ENCODE measurements at regions not wholly inside any gene's neighbourhood (a gene's known extent, or its start where the extent isn't known, plus 50 kb on each side); places are given as distances from the start of the nearest gene placed in this dataset.

DNA sequence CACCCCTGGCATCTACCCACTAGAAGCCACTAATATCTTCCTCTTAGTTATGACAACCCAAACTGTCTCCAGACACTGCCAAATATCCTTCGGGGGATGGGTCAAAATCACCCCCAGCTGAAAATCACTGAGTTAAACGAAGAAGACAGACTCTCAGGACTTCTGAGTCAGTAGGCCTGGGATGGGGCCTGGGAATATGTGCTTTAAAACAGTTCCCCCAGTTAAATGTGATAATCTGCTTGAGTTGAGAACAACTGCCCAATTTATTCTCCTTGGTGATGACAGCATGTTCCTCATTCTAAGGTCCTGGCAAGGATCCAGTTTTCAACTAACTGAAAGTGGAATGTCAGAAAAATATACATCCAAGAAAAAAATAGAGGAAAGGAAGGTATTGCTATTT, 52.4 kb downstream of the CBLL2 start:
- TF ChIP-seq, protein P1, sequence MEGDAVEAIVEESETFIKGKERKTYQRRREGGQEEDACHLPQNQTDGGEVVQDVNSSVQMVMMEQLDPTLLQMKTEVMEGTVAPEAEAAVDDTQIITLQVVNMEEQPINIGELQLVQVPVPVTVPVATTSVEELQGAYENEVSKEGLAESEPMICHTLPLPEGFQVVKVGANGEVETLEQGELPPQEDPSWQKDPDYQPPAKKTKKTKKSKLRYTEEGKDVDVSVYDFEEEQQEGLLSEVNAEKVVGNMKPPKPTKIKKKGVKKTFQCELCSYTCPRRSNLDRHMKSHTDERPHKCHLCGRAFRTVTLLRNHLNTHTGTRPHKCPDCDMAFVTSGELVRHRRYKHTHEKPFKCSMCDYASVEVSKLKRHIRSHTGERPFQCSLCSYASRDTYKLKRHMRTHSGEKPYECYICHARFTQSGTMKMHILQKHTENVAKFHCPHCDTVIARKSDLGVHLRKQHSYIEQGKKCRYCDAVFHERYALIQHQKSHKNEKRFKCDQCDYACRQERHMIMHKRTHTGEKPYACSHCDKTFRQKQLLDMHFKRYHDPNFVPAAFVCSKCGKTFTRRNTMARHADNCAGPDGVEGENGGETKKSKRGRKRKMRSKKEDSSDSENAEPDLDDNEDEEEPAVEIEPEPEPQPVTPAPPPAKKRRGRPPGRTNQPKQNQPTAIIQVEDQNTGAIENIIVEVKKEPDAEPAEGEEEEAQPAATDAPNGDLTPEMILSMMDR (IDR thresholded peaks at IDR 0.05; ENCODE audit: extremely low read depth, missing control alignments) = no peak
- DNase-seq (ENCODE audit: low spot score) = no peak

DNA sequence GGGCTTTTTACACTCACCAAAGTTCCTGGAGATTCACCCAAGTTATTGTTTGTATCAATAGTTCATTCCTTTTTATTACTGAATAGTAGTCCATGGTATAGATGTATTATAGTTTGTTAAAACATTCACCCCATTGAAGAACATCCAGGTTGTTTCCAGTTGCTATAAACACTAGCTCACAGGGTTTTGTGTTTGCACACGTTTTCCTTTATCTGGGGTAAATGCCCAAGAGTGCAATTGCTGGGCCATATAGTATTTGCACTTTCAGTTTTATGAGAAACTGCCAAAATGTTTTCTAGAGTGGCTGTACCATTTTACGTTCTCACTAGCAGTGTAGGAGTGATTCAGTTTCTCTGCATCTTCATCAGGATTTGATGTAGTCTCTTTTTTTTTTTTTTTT, 57.1 kb downstream of the CBLL2 start:
- DNase-seq (ENCODE audit: low spot score) = no peak
- TF ChIP-seq, protein P1 (IDR thresholded peaks at IDR 0.05; ENCODE audit: extremely low read depth, missing control alignments) = no peak

DNA sequence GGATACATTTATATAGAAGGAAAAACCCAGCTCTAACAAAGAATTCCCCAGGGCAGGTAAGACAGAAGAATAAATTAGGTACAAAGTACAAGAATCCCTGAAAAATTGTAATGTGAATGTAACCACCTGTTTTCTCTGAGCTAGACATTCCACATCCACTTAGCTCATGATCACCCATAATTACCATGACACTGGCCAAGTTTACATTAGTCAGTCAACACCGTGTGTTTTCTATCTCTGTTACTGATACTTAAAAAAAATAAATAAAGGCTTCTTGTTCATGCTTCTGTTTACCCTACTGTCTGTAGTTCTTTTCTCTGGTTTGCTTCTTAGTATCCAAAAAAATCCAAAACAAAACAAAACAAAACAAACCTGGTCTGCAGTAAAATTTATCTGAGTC, 66.0 kb downstream of the CBLL2 start:
- DNase-seq (ENCODE audit: low spot score) = no peak

DNA sequence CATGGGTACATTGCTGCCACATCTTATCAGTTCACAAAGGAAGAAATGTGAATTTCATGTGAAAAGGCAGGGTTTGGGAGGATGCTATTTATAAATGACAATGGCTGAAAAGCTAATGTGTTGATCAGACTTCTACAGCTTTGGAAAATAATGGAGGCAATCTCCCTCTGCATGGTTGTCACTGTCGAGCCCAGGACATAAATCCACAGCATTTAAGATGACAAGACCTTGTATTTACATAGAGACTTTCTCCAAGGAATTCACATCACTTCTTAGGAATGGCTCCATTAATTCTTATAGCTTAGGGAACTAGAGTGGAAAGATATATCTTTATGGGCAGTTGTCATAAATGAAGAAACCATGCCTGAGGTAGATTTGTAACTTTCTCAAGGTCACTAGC, 66.7 kb downstream of the CBLL2 start:
- no peak for DNase-seq (ENCODE audit: low spot score)
- TF ChIP-seq, protein P1 (IDR thresholded peaks at IDR 0.05; ENCODE audit: extremely low read depth, missing control alignments) = no peak

More for the DNA sequence above, 66.0 kb downstream of the CBLL2 start:
- TF ChIP-seq, protein P1 (IDR thresholded peaks at IDR 0.05; ENCODE audit: extremely low read depth, missing control alignments) = no peak

DNA sequence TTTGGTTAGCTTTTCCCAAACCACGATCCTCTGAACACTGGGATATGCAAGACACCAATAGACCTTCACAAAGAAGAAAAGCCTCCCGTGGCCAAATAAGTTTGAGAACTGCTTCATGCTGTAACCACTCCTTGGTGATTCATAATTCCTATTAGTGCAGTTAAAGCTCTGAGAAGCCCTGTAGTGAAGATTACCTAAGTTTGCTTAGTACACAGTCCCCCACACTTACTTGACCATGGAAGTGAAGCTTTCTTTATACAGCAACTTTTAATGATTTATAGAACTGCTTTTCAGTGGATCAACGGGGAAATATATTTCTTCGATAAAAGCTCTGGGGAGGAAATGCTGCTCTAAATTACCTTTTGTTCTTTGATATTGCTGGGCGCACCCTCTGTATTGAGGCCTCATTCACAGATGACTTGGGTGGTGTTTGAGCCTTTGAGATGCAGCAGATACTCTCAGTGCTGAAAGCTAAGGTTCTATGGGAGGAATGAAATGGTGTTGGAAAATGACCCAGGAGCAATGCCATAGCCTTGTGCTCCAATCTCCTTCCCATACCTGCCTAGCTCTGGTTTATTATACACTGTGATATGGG, 67.4 kb downstream of the CBLL2 start:
- TF ChIP-seq, protein P1 (IDR thresholded peaks at IDR 0.05; ENCODE audit: extremely low read depth, missing control alignments) = no peak
- DNase-seq (ENCODE audit: low spot score) = no peak

DNA sequence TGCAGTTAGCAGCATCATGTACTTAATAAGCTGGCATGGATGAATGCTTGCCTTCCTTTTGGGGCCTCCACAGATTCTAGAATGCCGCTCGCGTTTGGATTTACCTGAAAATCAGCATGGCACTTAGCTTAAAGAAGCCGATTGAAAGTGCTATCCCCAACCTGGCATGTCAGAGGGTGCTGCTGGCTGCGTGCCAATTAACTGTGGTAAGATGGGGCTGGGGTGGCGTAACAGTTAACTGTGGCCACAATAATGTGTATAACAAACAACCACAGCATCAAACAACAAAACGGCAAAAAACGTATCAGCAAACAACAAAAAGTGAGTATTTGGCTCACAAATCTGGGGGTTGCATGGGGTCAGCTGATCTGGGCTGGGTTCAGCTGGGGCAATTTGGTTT, 70.5 kb downstream of the CBLL2 start:
- no peak for DNase-seq (ENCODE audit: low spot score)
- TF ChIP-seq, protein P1 (IDR thresholded peaks at IDR 0.05; ENCODE audit: extremely low read depth, missing control alignments) = no peak

DNA sequence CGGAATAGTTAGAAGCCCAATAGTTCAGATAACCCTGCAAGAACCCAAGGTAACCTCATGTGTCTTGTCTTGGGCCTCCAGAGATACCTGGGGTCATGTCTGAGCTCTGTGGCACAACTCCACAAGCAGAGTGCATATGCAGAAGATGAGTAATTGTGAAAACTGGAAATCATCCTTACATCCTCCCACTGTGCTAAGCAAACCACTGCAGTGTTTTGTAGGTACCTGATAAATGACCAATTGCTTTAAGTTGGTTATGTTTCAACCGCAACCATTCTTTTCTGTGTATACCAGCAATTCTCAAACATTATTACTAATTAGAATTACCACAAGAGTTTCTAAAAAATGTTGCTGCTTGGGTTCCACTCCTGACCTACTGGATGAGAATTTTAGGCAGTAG, 73.2 kb downstream of the CBLL2 start:
- TF ChIP-seq, protein P1 (IDR thresholded peaks at IDR 0.05; ENCODE audit: extremely low read depth, missing control alignments) = no peak
- no peak for DNase-seq (ENCODE audit: low spot score)
